ENCODE measurements at regions not wholly inside any gene's neighbourhood (a gene's known extent, or its start where the extent isn't known, plus 50 kb on each side); places are given as distances from the start of the nearest gene placed in this dataset.

DNA sequence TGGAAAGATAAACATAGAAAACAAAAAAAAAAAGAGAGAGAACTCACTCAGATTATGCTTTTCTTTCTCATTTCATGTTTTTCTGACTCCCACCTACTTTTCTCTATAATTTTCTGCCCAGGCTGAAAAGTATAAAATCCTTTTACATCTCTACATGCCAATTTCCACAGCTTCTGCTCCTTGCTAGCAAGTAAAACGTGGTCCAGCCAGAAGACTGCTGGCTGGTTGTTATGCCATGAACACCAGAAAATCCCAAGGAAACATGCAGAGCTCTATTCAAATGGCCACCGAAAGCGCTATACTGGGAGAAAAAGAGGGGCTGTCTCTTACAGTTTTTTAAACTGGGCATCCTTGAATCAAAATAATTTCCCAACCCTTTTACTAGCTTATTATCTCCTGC is 512.8 kb upstream of the ID4 start (continued):
- TF ChIP-seq SP1 (IDR thresholded peaks at IDR 0.05; ENCODE audit: low read depth, low read length): no peak
- TF ChIP-seq KDM5A (IDR thresholded peaks at IDR 0.05; ENCODE audit: low read length): no peak
- no peak for TF ChIP-seq CHD1 (IDR thresholded peaks at IDR 0.05; ENCODE audit: low read depth, low read length)

Measured in H1 (cell line).